Right atrium auricular region (tissue), 2 donors: ENCODE measurements at regions not wholly inside any gene's neighbourhood (a gene's known extent, or its start where the extent isn't known, plus 50 kb on each side); places are given as distances from the start of the nearest gene placed in this dataset.

Source experiments
- DNase-seq: peaks from one replicate; pipeline ENCODE4 v3.0.0-alpha.2; 2019; ENCODE audit warnings: low spot score
- H3K27ac ChIP-seq, 2 donors: fragments of 200-600 bp; sonication (generic); 1 replicate in 1 of 2; 2 replicates in 1 of 2; pipeline ENCODE4 v1.5.1; 2016 to 2019
- H3K27me3 ChIP-seq, 2 donors: fragments of 200-600 bp; sonication (generic); one replicate each; pipeline versions ENCODE4 v1.5.1 to v1.6.0; 2017 to 2019
- H3K36me3 ChIP-seq: fragments of 200-600 bp; sonication (generic); one replicate; pipeline ENCODE4 v1.5.1; 2016
- H3K4me1 ChIP-seq, 2 donors: fragments of 200-600 bp; sonication (generic); one replicate each; pipeline versions ENCODE4 v1.5.1 to v1.6.0; 2017 to 2019
- H3K4me3 ChIP-seq, 2 donors: fragments of 200-600 bp; sonication (generic); 1 replicate in 1 of 2; 2 replicates in 1 of 2; pipeline ENCODE4 v1.5.1; 2017 to 2019; ENCODE audit warnings: mild to moderate bottlenecking in 1 of 2, moderate library complexity in 1 of 2
- H3K9me3 ChIP-seq, 2 donors: fragments of 200-600 bp; sonication (generic); one replicate each; pipeline ENCODE4 v1.5.1; 2019
- CTCF ChIP-seq, 2 donors: fragments of 200-600 bp; sonication (generic); IDR thresholded peaks; one replicate each; pipeline ENCODE4 v1.5.1; 2019; ENCODE audit warnings: antibody characterized with exemption in 2 of 2

GRCh38 chr14:83461521-83461920 is 1927.9 kb upstream of the SEL1L start:
- H3K4me3 ChIP-seq: no peak overlapping the region
- TF ChIP-seq CTCF (IDR thresholded peaks at IDR 0.05): no peak

GRCh38 chr14:83462759-83463158 is 1929.1 kb upstream of the SEL1L start:
- H3K36me3 ChIP-seq: no peaks in the 10 kb centered on the region
- H3K4me3 ChIP-seq: no peak overlapping the region
- H3K27me3 ChIP-seq: no peaks in the 10 kb centered on the region
- H3K9me3 ChIP-seq: peaks cover 0 to 10% of the 10 kb centered on the region in 2 donors
- no peaks in the 10 kb centered on the region for H3K4me1 ChIP-seq
- TF ChIP-seq CTCF (IDR thresholded peaks at IDR 0.05): no peak
- H3K27ac ChIP-seq: no peak overlapping the region
- DNase-seq: no peak

More at GRCh38 chr14:83461521-83461920, 1927.9 kb upstream of the SEL1L start:
- H3K9me3 ChIP-seq: peaks cover 0 to 10% of the 10 kb centered on the region in 2 donors
- no peaks in the 10 kb centered on the region for H3K4me1 ChIP-seq
- no peak overlapping the region for H3K27ac ChIP-seq
- DNase-seq: no peak
- H3K36me3 ChIP-seq: no peaks in the 10 kb centered on the region
- no peaks in the 10 kb centered on the region for H3K27me3 ChIP-seq

GRCh38 chr14:83463500-83464098 is 1929.9 kb upstream of the SEL1L start:
- Histone ChIP-seq H3K36me3 (no peaks in the 10 kb centered on the region), H3K27ac (no peak overlapping the region), H3K4me3 (no peak overlapping the region), H3K4me1 (no peaks in the 10 kb centered on the region), H3K9me3 (peaks cover 0 to 9% of the 10 kb centered on the region in 2 donors), H3K27me3 (no peaks in the 10 kb centered on the region)
- no peak for DNase-seq
- peak in 1 of 2 donors; percentile 66 for TF ChIP-seq CTCF (IDR thresholded peaks at IDR 0.05)

- no peak for TF ChIP-seq CTCF (IDR thresholded peaks at IDR 0.05)
- DNase-seq: no peak
- no peak overlapping the region for H3K4me3 ChIP-seq
Observed at GRCh38 chr14:83467811-83468210, 1934.2 kb upstream of the SEL1L start.

GRCh38 chr14:83470466-83470865 is 1936.8 kb upstream of the SEL1L start:
- no peaks in the 10 kb centered on the region for H3K36me3 ChIP-seq
- no peaks in the 10 kb centered on the region for H3K9me3 ChIP-seq
- H3K4me1 ChIP-seq: no peaks in the 10 kb centered on the region
- DNase-seq: no peak
- H3K27me3 ChIP-seq: no peaks in the 10 kb centered on the region
- no peak overlapping the region for H3K4me3 ChIP-seq
- no peak for TF ChIP-seq CTCF (IDR thresholded peaks at IDR 0.05)
- no peak overlapping the region for H3K27ac ChIP-seq

More at GRCh38 chr14:83467811-83468210, 1934.2 kb upstream of the SEL1L start:
- H3K27ac ChIP-seq: no peak overlapping the region
- no peaks in the 10 kb centered on the region for H3K9me3 ChIP-seq
- no peaks in the 10 kb centered on the region for H3K36me3 ChIP-seq
- no peaks in the 10 kb centered on the region for H3K27me3 ChIP-seq
- H3K4me1 ChIP-seq: no peaks in the 10 kb centered on the region
